Kidney epithelial cell (primary cell): ENCODE measurements at regions not wholly inside any gene's neighbourhood (a gene's known extent, or its start where the extent isn't known, plus 50 kb on each side); places are given as distances from the start of the nearest gene placed in this dataset.

Source experiments
- DNase-seq: peaks from one replicate; pipeline ENCODE4 v3.0.0-alpha.2; 2010; ENCODE audit warnings: low read depth
- H3K27me3 ChIP-seq: 2 replicates; pipeline ENCODE4 v1.6.0; 2011; ENCODE audit warnings: low read length; ENCODE audit not compliant: control insufficient read depth, insufficient read depth
- H3K36me3 ChIP-seq: 2 replicates; pipeline ENCODE4 v1.5.1; 2011; ENCODE audit warnings: low read length; ENCODE audit not compliant: control insufficient read depth, insufficient read depth
- H3K4me3 ChIP-seq: 2 replicates; pipeline ENCODE4 v1.5.1; 2011; ENCODE audit warnings: low read depth, mild to moderate bottlenecking, control low read depth, low read length
- CTCF ChIP-seq: IDR thresholded peaks from 2 replicates; pipeline ENCODE4 v1.5.1; 2011; ENCODE audit warnings: mild to moderate bottlenecking, moderate library complexity, low read length, control low read depth, inconsistent platforms; ENCODE audit not compliant: insufficient read depth, poor library complexity, severe bottlenecking

GRCh38 chr4:186918466-186918865, 194.8 kb upstream of the FAT1 start:
- no peak for TF ChIP-seq CTCF
- no peak overlapping the region for H3K4me3 ChIP-seq
- DNase-seq, result no peak
- no peaks in the 10 kb centered on the region for H3K27me3 ChIP-seq
- no peaks in the 10 kb centered on the region for H3K36me3 ChIP-seq

GRCh38 chr4:186919340-186919739, 195.7 kb upstream of the FAT1 start:
- H3K27me3 ChIP-seq, result no peaks in the 10 kb centered on the region
- H3K36me3 ChIP-seq, result no peaks in the 10 kb centered on the region
- no peak overlapping the region for H3K4me3 ChIP-seq
- TF ChIP-seq CTCF, result no peak
- DNase-seq, result no peak

DNA sequence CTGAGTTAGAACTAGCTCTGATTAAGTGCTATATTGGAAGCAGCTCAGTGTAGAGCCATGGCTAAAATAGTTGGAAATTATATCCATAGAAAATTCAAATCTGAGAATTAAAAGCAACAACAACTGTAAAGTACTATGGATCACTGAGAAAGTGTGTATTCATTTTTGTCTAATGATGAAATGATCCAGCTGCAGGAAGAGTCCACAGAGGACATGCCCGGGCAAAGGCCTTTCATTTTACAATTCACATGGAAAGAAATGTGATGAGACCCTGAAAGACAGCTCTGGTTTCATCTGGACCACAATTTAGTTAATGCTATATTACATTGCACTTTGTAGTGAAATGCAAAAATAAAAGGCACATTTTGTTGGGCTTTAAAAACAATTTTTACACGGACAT, 196.8 kb upstream of the FAT1 start:
- no peaks in the 10 kb centered on the region for H3K36me3 ChIP-seq
- TF ChIP-seq CTCF, result no peak
- no peak for DNase-seq
- no peaks in the 10 kb centered on the region for H3K27me3 ChIP-seq
- H3K4me3 ChIP-seq, result no peak overlapping the region

- H3K4me3 ChIP-seq, result no peak overlapping the region
- no peaks in the 10 kb centered on the region for H3K27me3 ChIP-seq
- TF ChIP-seq CTCF, result no peak
- H3K36me3 ChIP-seq, result no peaks in the 10 kb centered on the region
- no peak for DNase-seq
Observed at GRCh38 chr4:186920992-186921391, 197.3 kb upstream of the FAT1 start.

DNA sequence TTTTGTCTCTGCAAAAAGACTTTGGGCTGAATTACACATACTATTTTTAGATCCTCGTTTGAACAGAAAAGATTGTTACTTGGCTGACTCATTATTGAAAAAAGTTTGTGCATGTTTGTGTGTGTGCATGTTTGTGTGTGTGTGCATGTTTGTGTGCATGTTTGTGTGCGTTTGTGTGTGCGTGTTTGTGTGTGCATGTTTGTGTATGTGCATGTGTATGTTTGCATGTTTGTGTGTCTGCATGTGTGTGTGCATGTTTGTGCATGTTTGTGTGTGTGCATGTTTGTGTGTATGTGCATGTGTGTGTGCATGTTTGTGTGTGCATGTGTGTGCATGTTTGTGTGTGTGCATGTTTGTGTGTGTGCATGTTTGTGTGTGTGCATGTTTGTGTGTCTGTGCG, 201.1 kb upstream of the FAT1 start:
- no peak for TF ChIP-seq CTCF

GRCh38 chr4:186927624-186928023, 204.0 kb upstream of the FAT1 start:
- no peak for DNase-seq
- Histone ChIP-seq H3K27me3 (no peaks in the 10 kb centered on the region), H3K4me3 (no peak overlapping the region), H3K36me3 (no peaks in the 10 kb centered on the region)
- no peak for TF ChIP-seq CTCF

More for the DNA sequence above, 201.1 kb upstream of the FAT1 start:
- Histone ChIP-seq H3K4me3 (no peak overlapping the region), H3K27me3 (no peaks in the 10 kb centered on the region), H3K36me3 (no peaks in the 10 kb centered on the region)
- no peak for DNase-seq
